ENCODE measurements at regions not wholly inside any gene's neighbourhood (a gene's known extent, or its start where the extent isn't known, plus 50 kb on each side); places are given as distances from the start of the nearest gene placed in this dataset.

GRCh38 chr7:120055300-120055699 is 217.7 kb upstream of the KCND2 start:
- TF ChIP-seq POLR2AphosphoS5 (IDR thresholded peaks at IDR 0.05; ENCODE audit: low read depth, low read length) (no peak), POLR2A (IDR thresholded peaks at IDR 0.05; ENCODE audit: low read depth, low read length) (no peak), TAF1 (IDR thresholded peaks at IDR 0.05; ENCODE audit: low read depth, low read length) (no peak), SPI1 (IDR thresholded peaks at IDR 0.05; ENCODE audit: low read depth, low read length) (no peak), PAX5 (IDR thresholded peaks at IDR 0.05; ENCODE audit: insufficient read depth, low read length, severe bottlenecking) (no peak)
